Chondrocyte (in vitro differentiated cells): ENCODE measurements at regions not wholly inside any gene's neighbourhood (a gene's known extent, or its start where the extent isn't known, plus 50 kb on each side); places are given as distances from the start of the nearest gene placed in this dataset.

Source experiments
- DNase-seq: peaks from one replicate; pipeline ENCODE4 v3.0.0; 2021; ENCODE audit warnings: mixed read lengths, low spot score
- H3K27ac Mint-ChIP-seq: one replicate; pipeline ENCODE4 v1.8.0; 2021; ENCODE audit warnings: mild to moderate bottlenecking, moderate library complexity, mixed read lengths; ENCODE audit not compliant: unreplicated experiment
- H3K27me3 Mint-ChIP-seq: 2 replicates; pipeline ENCODE4 v1.8.0; 2021; ENCODE audit warnings: low read depth, mixed read lengths
- H3K36me3 Mint-ChIP-seq: 2 replicates; pipeline ENCODE4 v1.8.0; 2021; ENCODE audit warnings: low read depth, mixed read lengths
- H3K4me1 Mint-ChIP-seq: 2 replicates; pipeline ENCODE4 v1.8.0; 2021; ENCODE audit warnings: low read depth, mild to moderate bottlenecking, mixed read lengths
- H3K4me3 Mint-ChIP-seq: one replicate; pipeline ENCODE4 v1.8.0; 2021; ENCODE audit warnings: mild to moderate bottlenecking, moderate library complexity, mixed read lengths; ENCODE audit not compliant: unreplicated experiment
- H3K9me3 Mint-ChIP-seq: 2 replicates; pipeline ENCODE4 v1.8.0; 2021; ENCODE audit warnings: low read depth, mixed read lengths
- TF ChIP-seq, protein P1 (sequence below): fragments of 200-600 bp; sonication (generic); IDR thresholded peaks from 2 replicates; pipeline ENCODE4 v1.5.0; 2021; ENCODE audit warnings: antibody characterized with exemption, mild to moderate bottlenecking, moderate library complexity

GRCh38 chr5:152606776-152607364 is 201.8 kb upstream of the NMUR2 start:
- no peak overlapping the region for H3K27ac Mint-ChIP-seq
- no peaks in the 10 kb centered on the region for H3K36me3 Mint-ChIP-seq
- H3K4me1 Mint-ChIP-seq: no peaks in the 10 kb centered on the region
- no peaks in the 10 kb centered on the region for H3K27me3 Mint-ChIP-seq
- TF ChIP-seq, protein P1, sequence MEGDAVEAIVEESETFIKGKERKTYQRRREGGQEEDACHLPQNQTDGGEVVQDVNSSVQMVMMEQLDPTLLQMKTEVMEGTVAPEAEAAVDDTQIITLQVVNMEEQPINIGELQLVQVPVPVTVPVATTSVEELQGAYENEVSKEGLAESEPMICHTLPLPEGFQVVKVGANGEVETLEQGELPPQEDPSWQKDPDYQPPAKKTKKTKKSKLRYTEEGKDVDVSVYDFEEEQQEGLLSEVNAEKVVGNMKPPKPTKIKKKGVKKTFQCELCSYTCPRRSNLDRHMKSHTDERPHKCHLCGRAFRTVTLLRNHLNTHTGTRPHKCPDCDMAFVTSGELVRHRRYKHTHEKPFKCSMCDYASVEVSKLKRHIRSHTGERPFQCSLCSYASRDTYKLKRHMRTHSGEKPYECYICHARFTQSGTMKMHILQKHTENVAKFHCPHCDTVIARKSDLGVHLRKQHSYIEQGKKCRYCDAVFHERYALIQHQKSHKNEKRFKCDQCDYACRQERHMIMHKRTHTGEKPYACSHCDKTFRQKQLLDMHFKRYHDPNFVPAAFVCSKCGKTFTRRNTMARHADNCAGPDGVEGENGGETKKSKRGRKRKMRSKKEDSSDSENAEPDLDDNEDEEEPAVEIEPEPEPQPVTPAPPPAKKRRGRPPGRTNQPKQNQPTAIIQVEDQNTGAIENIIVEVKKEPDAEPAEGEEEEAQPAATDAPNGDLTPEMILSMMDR: no peak
- no peak overlapping the region for H3K4me3 Mint-ChIP-seq
- DNase-seq: no peak
- H3K9me3 Mint-ChIP-seq: no peaks in the 10 kb centered on the region

DNA sequence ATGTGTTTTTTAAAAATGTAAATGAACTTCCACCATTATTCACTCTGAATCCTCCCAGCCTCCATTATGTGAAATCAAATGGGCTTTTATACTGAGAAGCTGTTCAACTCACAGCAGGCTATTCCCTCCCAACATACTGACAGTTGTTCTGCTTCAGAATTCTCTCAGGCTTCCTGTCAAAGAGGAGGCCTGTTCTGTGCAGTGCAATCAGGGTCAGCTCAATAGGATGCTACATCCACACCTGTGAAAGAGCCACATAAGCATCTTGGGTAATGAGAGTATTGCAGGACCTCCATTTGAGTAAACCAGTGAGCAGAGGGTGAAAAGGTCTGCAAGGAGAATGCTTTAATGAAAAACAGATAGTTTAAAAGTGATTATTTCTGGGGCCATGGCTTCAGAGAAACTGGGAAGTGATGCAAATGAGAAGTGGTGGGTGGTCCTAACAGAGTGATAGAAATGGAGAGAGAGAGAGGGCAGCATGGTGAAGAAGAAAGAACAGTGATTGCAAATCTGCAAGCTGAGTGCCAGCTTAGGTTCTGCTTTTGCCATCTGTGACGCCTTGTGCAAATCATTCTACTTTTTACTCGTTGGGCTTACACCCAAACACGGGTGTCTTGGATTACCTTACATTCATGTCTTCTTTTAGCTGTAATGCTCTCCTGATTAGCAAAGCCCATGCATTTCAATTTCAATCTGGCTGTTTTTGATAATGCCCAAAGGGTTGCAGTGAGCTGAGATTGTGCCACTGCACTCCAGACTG is 202.5 kb upstream of the NMUR2 start:
- TF ChIP-seq, protein P1: no peak
- DNase-seq: no peak
- Mint-ChIP-seq H3K4me1 (no peaks in the 10 kb centered on the region), H3K4me3 (no peak overlapping the region), H3K9me3 (no peaks in the 10 kb centered on the region), H3K27me3 (no peaks in the 10 kb centered on the region), H3K27ac (no peak overlapping the region), H3K36me3 (no peaks in the 10 kb centered on the region)

GRCh38 chr5:152608458-152608857 is 203.4 kb upstream of the NMUR2 start:
- H3K27ac Mint-ChIP-seq: no peak overlapping the region

GRCh38 chr5:152619756-152620155 is 214.7 kb upstream of the NMUR2 start:
- Mint-ChIP-seq H3K27me3 (no peaks in the 10 kb centered on the region), H3K9me3 (no peaks in the 10 kb centered on the region)

More at GRCh38 chr5:152608458-152608857, 203.4 kb upstream of the NMUR2 start:
- Mint-ChIP-seq H3K27me3 (no peaks in the 10 kb centered on the region), H3K4me1 (no peaks in the 10 kb centered on the region), H3K36me3 (no peaks in the 10 kb centered on the region), H3K9me3 (no peaks in the 10 kb centered on the region), H3K4me3 (no peak overlapping the region)
- no peak for DNase-seq
- TF ChIP-seq, protein P1: no peak

GRCh38 chr5:152622628-152623027 is 217.5 kb upstream of the NMUR2 start:
- TF ChIP-seq, protein P1: no peak
- no peaks in the 10 kb centered on the region for H3K36me3 Mint-ChIP-seq
- H3K9me3 Mint-ChIP-seq: no peaks in the 10 kb centered on the region
- no peaks in the 10 kb centered on the region for H3K4me1 Mint-ChIP-seq
- no peaks in the 10 kb centered on the region for H3K27me3 Mint-ChIP-seq
- H3K4me3 Mint-ChIP-seq: no peak overlapping the region
- no peak for DNase-seq
- no peak overlapping the region for H3K27ac Mint-ChIP-seq

More at GRCh38 chr5:152619756-152620155, 214.7 kb upstream of the NMUR2 start:
- H3K36me3 Mint-ChIP-seq: no peaks in the 10 kb centered on the region
- no peaks in the 10 kb centered on the region for H3K4me1 Mint-ChIP-seq
- H3K27ac Mint-ChIP-seq: no peak overlapping the region
- no peak for DNase-seq
- TF ChIP-seq, protein P1: no peak
- no peak overlapping the region for H3K4me3 Mint-ChIP-seq
